ENCODE measurements at regions not wholly inside any gene's neighbourhood (a gene's known extent, or its start where the extent isn't known, plus 50 kb on each side); places are given as distances from the start of the nearest gene placed in this dataset.

- no peak for TF ChIP-seq CTCF (IDR thresholded peaks at IDR 0.05; ENCODE audit: low read depth, low read length, missing input control)
- TF ChIP-seq, protein P1, sequence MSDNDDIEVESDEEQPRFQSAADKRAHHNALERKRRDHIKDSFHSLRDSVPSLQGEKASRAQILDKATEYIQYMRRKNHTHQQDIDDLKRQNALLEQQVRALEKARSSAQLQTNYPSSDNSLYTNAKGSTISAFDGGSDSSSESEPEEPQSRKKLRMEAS (IDR thresholded peaks at IDR 0.05), result no peak
- TF ChIP-seq FOXA1 (IDR thresholded peaks at IDR 0.05), result no peak
- no peak for TF ChIP-seq YY1 (IDR thresholded peaks at IDR 0.05)
- TF ChIP-seq RAD21 (IDR thresholded peaks at IDR 0.05), result no peak
- no peak for TF ChIP-seq EGR1 (IDR thresholded peaks at IDR 0.05; ENCODE audit: low read depth in 2 of 2)
- TF ChIP-seq, protein P2, sequence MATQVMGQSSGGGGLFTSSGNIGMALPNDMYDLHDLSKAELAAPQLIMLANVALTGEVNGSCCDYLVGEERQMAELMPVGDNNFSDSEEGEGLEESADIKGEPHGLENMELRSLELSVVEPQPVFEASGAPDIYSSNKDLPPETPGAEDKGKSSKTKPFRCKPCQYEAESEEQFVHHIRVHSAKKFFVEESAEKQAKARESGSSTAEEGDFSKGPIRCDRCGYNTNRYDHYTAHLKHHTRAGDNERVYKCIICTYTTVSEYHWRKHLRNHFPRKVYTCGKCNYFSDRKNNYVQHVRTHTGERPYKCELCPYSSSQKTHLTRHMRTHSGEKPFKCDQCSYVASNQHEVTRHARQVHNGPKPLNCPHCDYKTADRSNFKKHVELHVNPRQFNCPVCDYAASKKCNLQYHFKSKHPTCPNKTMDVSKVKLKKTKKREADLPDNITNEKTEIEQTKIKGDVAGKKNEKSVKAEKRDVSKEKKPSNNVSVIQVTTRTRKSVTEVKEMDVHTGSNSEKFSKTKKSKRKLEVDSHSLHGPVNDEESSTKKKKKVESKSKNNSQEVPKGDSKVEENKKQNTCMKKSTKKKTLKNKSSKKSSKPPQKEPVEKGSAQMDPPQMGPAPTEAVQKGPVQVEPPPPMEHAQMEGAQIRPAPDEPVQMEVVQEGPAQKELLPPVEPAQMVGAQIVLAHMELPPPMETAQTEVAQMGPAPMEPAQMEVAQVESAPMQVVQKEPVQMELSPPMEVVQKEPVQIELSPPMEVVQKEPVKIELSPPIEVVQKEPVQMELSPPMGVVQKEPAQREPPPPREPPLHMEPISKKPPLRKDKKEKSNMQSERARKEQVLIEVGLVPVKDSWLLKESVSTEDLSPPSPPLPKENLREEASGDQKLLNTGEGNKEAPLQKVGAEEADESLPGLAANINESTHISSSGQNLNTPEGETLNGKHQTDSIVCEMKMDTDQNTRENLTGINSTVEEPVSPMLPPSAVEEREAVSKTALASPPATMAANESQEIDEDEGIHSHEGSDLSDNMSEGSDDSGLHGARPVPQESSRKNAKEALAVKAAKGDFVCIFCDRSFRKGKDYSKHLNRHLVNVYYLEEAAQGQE (IDR thresholded peaks at IDR 0.05), result no peak
- TF ChIP-seq GABPA (IDR thresholded peaks at IDR 0.05 in 1 of 2, conservative IDR thresholded peaks at IDR 0.05 in 1 of 2), result no peak
Observed at GRCh38 chr14:22485178-22485577, 103.8 kb downstream of the DAD1 start.

Measured in liver (tissue), 3 donors.